Astrocyte (in vitro differentiated cells and primary cell): ENCODE measurements at regions not wholly inside any gene's neighbourhood (a gene's known extent, or its start where the extent isn't known, plus 50 kb on each side); places are given as distances from the start of the nearest gene placed in this dataset.
"Not testable (repeated sequence)": the region's sequence is repeated elsewhere in the genome, so short reads cannot be mapped to it uniquely, and the experiment has no call there.

Experiments used
- EZH2 ChIP-seq: IDR thresholded peaks from 2 replicates; pipeline ENCODE4 v1.6.1; 2012; ENCODE audit warnings: mild to moderate bottlenecking, low read length, inconsistent platforms; ENCODE audit not compliant: insufficient read depth
- TF ChIP-seq, protein P1 (sequence below): IDR thresholded peaks from 2 replicates; pipeline ENCODE4 v1.5.1; 2011; ENCODE audit warnings: low read depth, mild to moderate bottlenecking, inconsistent platforms, low read length, moderate library complexity; ENCODE audit not compliant: insufficient read depth

GRCh38 chr1:149163063-149163444 lies 59.7 kb upstream of the NBPF9 start:
- TF ChIP-seq, protein P1, sequence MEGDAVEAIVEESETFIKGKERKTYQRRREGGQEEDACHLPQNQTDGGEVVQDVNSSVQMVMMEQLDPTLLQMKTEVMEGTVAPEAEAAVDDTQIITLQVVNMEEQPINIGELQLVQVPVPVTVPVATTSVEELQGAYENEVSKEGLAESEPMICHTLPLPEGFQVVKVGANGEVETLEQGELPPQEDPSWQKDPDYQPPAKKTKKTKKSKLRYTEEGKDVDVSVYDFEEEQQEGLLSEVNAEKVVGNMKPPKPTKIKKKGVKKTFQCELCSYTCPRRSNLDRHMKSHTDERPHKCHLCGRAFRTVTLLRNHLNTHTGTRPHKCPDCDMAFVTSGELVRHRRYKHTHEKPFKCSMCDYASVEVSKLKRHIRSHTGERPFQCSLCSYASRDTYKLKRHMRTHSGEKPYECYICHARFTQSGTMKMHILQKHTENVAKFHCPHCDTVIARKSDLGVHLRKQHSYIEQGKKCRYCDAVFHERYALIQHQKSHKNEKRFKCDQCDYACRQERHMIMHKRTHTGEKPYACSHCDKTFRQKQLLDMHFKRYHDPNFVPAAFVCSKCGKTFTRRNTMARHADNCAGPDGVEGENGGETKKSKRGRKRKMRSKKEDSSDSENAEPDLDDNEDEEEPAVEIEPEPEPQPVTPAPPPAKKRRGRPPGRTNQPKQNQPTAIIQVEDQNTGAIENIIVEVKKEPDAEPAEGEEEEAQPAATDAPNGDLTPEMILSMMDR, result not testable (repeated sequence)
- TF ChIP-seq EZH2, result not testable (repeated sequence)
